Left hindlimb (tissue), 1 donor: ENCODE measurements at regions not wholly inside any gene's neighbourhood (a gene's known extent, or its start where the extent isn't known, plus 50 kb on each side); places are given as distances from the start of the nearest gene placed in this dataset.
A peak's percentile ranks its signal among the peaks of the same experiment; 100 is the strongest.

ENCODE experiments used
- DNase-seq: peaks from one replicate; pipeline ENCODE4 v3.0.0-alpha.2; 2018

DNA sequence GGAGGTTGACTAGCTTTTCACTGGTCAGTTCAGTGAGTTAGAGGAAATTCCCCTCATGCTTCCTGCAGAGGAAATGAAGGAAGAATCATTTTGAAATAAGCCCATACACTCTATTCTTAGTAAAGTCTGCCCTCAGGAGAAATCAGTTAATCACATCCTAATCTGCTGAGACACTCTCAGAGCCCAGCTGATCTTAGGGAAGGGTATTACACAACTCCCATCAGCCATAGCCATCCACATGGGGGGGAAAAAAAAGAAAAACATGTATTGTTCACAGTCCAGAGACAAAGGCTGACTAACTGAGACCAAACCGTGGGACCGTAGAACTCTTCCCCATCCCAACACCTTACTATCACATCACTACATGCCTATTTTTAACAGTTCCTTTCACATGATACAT, 722.3 kb downstream of the CDH8 start:
- no peak for DNase-seq

- no peak for DNase-seq
These were observed 726.9 kb downstream of the CDH8 start for GRCh38 chr16:61309386-61309785.

GRCh38 chr16:61306204-61306603, 730.0 kb downstream of the CDH8 start:
- no peak for DNase-seq

DNA sequence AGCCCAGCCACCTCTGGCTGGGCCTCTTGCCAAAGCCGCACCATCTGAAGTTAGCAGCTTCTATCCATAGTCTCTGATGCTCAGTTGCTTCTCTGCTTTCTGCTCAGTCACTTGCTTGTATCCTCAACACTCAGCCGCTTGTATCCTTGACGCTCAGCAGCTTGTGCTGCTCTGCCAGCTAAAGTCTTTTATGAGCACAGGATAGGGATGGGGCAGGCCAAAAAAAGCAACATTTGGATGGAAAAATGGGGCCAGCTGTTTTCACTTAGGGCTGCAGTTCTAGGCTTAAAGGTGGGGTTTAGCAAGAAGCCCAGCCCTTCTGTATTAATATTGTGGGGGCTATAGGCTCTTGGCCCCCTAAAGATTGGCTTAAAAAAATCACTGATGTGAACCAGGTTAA, 739.4 kb downstream of the CDH8 start:
- peak; percentile 70 for DNase-seq

DNA sequence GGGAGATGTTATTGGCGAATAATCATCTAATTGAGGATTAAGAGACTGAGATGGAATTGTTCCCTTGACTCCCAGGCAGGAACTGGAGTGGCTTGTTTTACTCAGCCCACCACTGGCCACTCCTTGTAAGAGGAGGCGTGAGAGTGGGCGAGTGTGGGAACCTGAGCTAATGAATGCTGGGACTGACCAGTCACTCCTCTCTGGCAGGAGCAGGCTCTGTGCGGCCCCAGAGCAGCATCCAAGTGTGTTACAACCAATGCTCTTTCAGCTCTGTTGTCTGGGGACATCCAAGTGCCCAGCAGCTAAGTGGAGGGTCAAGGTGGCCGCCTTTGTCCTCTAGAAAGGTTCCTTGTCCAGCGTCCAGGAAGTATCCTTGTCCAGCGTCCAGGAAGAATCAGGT, 739.9 kb downstream of the CDH8 start:
- no peak for DNase-seq

DNA sequence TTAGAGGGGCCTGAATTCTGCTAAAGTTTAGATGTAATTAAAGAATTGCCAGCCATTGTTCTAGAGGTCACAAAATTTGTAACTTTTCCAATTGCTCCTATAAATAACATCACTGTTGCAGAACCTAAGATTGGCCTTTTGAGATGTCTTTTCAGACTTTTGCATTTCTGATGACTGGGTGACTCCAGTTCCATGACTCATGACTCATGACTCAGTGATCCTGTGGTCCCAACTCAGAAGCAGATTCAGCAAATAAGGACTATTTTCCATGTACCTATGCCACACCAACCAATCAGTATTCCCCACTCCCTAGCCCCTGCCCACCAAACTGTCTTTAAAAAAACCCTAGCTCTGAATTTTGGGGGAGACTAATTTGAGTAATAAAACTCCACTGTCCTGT, 740.9 kb downstream of the CDH8 start:
- DNase-seq: no peak

DNA sequence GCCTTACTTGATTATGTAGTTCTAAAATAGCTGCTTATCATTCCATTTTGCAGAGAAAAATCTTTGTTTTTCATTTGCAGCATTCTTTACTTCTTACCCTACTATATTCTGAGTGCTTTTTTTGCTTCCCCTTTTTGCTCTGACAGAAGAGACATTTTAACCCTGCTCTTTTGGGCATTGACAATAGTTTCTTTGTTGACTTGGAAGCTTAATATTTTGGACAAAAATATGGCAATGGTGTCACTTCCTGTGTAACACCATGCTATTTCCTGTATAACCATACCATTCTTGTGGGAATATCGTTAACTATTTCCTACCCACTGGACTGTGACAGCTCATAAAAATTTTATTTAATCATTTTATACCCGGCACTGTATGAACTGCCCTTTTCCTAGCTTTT, 747.1 kb downstream of the CDH8 start:
- no peak for DNase-seq

DNA sequence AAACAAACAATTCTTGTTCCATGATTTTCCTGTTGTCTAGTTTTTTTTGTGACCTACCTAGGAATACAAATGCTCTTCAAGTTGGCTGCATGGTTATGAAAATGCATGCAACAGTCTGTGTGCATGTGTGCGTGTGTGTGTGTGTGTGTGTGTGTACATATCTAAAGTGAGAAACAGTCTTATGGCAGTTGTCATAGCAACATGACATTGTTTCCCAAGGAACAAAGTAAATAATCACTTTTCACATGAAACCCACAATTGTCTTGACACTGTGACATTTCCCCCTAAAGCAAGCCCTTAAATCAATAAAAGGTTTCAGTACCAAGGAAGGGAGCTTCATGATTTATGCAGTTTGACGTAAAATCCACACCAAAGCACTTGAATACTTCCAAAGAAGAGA, 758.4 kb downstream of the CDH8 start:
- DNase-seq: no peak

DNA sequence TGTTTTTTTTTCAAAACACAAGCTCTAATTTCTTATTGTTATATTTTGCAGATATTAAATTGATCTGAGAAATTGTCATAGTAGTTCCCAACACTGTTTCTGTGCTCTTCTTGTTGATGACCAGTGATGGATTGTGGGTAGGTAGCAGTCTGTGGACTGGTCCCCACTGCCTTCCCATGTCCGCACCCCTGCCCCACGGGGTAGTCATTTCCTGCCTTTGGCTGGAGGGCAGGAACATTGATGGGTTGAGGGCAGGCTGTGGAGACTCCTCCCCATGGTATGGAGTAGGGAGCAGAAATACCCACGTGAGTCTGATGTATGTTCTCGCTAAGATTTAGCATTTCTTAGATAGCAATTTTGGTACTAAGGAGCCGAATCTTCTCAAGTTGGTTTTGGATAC, 762.0 kb downstream of the CDH8 start:
- no peak for DNase-seq

DNA sequence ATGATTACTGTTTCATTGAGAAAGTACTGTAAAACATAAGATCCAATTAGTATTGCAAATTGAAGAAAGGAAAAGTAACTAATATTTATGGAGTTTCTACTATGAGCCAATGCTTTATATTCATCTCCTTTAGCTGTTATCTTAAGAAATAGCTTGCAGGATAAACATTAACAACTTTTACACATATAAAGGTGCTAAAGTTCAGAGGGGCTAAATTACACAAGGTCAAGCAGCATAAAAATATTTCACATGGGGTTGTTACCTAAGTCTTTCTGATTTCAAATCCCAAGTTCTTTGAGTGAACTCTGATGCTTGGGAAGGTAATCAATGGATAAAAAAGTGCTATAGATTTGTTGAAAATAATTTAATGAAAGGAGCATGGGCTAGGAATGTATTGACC, 765.5 kb downstream of the CDH8 start:
- DNase-seq: no peak

DNA sequence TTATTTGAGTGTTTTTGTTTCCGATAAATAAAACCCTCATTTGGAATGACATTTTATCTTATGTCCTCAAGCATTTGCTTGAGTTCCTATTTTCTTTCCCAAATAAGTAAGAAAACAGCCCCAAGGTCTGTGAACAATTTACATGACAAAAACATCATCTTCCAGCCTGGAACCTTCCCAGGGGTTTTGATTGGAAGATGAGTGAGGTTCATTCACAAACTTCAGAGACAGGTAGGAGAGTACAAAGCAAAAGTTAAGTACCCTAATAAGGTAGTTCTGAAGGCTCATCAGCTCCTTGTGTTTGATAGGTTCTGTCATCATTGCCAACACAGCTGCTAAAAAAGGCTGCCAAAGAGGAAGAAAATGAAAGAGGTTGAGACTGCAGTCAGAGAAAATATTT, 772.8 kb downstream of the CDH8 start:
- no peak for DNase-seq

DNA sequence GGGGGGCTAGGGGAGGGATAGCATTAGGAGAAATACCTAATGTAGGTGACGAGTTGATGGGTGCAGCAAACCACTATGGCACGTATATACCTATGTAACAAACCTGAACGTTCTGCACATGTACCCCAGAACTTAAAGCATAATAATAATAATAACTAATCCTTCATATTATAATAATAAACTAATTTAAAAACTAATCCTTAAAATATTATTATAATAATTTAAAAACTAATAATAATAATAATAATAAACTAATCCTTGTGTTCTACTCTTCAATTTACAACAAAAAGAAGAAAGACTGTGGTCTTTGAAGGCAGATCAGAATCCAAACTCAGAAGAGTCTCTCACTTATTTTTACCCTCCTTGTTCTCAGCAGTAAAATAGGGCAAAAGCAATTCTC, 774.9 kb downstream of the CDH8 start:
- DNase-seq: no peak

DNA sequence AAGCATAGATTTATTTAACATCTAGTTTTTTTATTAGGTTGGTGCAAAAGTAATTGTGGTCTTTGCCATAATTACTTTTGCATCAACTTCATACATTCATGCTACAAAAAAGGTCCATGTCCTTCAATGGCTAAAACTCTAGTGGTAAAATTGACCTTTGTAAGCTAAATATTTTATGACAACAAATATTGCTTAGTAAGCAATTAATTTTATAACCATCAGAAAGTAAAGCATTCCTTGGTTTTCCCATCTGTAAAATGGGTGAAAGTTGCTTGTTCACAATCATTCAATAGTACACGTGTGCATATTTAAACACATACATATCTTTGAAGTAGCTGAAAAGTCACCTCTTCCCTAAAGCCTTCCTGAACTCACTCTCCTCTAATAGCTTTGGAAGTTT, 789.6 kb downstream of the CDH8 start:
- DNase-seq: no peak

- DNase-seq: no peak
These were observed 792.3 kb downstream of the CDH8 start for GRCh38 chr16:61243954-61244353.

DNA sequence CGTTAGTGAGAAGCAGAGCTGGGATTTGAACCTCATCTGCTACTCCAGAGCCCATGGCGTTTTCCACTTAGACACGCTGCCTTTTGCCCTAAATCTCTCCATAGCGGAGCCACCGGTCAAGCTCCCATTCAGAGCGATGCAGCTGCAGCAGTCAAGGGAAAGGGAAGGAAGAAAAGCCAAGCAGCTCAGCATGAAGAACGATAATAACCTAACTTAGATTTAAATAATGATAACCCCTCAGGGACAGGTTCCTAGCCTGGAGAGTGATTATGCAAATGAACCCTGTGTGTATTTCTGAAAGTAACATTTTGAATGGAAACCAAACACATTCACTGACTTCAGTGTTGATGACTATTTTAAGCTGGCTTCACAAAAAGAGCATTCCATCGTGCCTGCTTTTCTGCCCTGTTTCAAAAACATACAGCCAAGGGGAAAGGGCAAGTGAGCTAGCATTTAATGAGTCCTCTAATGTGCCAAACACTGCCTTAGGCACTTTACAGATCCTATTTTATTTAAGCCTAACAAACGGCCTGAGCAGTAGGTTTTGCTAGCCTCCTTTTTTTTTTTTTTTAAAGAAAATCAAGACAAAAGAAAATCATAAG, 798.3 kb downstream of the CDH8 start:
- no peak for DNase-seq

DNA sequence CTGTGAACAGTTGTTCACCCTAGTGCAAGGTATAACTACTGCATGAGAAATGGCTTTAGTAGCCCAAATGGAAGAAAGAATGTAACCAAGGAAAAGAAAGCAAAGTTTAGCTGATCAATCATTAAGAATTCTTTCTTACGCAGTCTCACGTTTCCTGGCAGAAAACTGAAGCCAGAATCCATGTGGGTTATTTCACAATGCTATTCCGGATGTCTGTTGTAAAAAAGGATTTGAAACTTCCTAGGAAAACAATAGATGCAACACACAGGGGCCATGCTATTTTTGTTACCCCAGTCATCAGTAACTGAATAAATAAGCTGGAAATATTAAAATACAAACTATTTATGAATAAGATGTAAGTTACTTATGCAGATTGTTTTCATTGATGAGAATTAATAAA, 802.5 kb downstream of the CDH8 start:
- DNase-seq: no peak

GRCh38 chr16:61228371-61228770, 807.9 kb downstream of the CDH8 start:
- DNase-seq: no peak

DNA sequence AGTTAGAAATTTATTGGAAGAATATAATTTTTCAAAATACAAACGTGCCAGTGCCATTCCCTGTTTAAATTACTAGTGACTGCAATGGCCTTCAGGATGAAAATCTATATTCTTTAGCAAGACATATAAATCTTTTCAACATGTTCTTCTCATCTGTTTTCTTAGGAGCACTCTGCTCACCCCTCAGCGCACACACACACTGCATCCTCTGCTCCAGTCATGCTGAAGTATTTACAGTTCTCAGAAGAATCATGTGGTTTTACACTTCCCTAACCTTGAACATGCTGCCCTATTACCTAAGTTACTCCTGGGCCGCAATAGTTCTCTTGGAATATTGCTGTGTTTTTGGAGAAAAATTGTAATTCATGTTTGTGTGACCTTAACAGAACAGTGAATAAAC, 820.6 kb downstream of the CDH8 start:
- no peak for DNase-seq

DNA sequence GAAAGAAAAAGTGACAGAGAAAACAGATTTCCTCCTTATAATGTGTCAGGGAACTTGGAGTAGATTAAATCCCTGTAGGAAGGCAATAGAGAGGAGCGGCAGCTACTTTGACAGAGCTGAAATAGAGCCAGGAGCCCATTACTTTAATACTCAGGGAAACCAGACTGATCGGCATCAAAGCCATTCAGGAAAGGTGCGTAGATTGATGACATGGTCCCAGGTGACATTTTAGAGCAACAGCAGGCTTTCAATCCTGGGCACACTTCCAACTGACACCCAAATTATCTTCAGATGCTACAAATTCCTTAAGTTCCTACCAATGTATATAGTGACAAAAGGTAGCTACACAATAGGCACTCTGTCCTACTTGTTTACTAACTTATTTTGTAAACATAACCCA, 821.5 kb downstream of the CDH8 start:
- DNase-seq: no peak

DNA sequence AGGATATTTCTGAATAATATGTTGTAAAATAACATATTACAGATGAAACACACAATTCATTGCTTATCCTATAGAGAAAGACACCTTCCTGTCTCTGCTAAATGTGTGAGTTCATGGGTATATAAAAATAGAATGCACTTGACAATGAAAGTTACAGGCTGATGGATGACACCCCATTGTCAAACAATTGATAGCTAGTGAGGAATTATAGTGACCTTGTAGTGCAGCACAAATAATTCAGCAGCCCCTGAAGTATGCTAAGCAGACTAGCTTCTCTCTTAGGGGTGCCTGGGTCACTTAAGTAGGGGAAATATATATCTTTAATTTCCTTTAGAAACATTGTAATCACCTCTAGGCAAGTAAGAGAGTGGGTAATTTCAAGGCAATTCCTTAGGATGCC, 826.2 kb downstream of the CDH8 start:
- DNase-seq: no peak

GRCh38 chr16:61195006-61195405, 841.2 kb downstream of the CDH8 start:
- no peak for DNase-seq

GRCh38 chr16:61194573-61194972, 841.7 kb downstream of the CDH8 start:
- no peak for DNase-seq

DNA sequence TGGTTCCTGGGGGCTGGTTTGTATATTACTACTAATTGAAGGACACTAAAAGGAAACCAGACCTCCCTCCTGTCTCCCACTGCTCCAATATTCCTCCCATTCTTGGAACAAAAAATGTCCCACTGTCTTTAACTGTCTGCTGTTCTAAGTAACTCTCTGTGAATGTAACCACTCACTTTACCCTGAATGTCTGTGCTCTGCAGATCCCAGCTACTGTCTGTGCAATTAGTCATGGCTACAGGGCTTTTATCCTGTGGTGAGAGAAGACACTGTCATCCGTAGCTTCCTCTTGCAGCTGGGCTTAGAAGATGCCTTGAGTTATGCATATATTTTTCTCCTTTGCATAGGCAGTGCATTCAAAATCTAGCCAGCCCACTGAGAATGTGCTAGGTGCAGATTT, 853.8 kb downstream of the CDH8 start:
- DNase-seq: no peak

GRCh38 chr16:61181982-61182381, 854.3 kb downstream of the CDH8 start:
- no peak for DNase-seq

- DNase-seq: no peak
These were observed 856.7 kb downstream of the CDH8 start for GRCh38 chr16:61179561-61179960.

GRCh38 chr16:61165797-61166196, 870.4 kb downstream of the CDH8 start:
- no peak for DNase-seq
